ENCODE measurements at regions not wholly inside any gene's neighbourhood (a gene's known extent, or its start where the extent isn't known, plus 50 kb on each side); places are given as distances from the start of the nearest gene placed in this dataset.
A peak's percentile ranks its signal among the peaks of the same experiment; 100 is the strongest.

- Mint-ChIP-seq H3K4me3 (no peak overlapping the region), H3K4me1 (no peaks in the 10 kb centered on the region), H3K36me3 (no peaks in the 10 kb centered on the region), H3K27ac (no peak overlapping the region), H3K9me3 (peaks cover 11% of the 10 kb centered on the region)
- DNase-seq (ENCODE audit: low spot score in 2 of 2), result no peak
- no peak for ATAC-seq
Observed at GRCh38 chr4:189313861-189314513, 626.7 kb upstream of the FRG1 start.

- no peaks in the 10 kb centered on the region for H3K36me3 Mint-ChIP-seq
- no peak overlapping the region for H3K4me3 Mint-ChIP-seq
- DNase-seq (ENCODE audit: low spot score in 2 of 2) (no peak), ATAC-seq (no peak)
- H3K4me1 Mint-ChIP-seq, result no peaks in the 10 kb centered on the region
- peaks cover 11% of the 10 kb centered on the region for H3K9me3 Mint-ChIP-seq
- no peak overlapping the region for H3K27ac Mint-ChIP-seq
Observed at GRCh38 chr4:189322426-189322825, 618.2 kb upstream of the FRG1 start.

GRCh38 chr4:189341881-189342280 lies 598.8 kb upstream of the FRG1 start:
- no peak overlapping the region for H3K4me3 Mint-ChIP-seq
- no peak overlapping the region for H3K27ac Mint-ChIP-seq
- ATAC-seq, result no peak
- DNase-seq (ENCODE audit: low spot score in 2 of 2), result no peak
- H3K9me3 Mint-ChIP-seq, result peaks cover 20% of the 10 kb centered on the region
- H3K4me1 Mint-ChIP-seq, result no peaks in the 10 kb centered on the region
- no peaks in the 10 kb centered on the region for H3K36me3 Mint-ChIP-seq

GRCh38 chr4:189355590-189355989 lies 585.1 kb upstream of the FRG1 start:
- H3K27ac Mint-ChIP-seq, result no peak overlapping the region
- DNase-seq (ENCODE audit: low spot score in 2 of 2) (no peak), ATAC-seq (no peak)
- H3K4me1 Mint-ChIP-seq, result no peaks in the 10 kb centered on the region
- H3K36me3 Mint-ChIP-seq, result no peaks in the 10 kb centered on the region
- H3K4me3 Mint-ChIP-seq, result no peak overlapping the region
- H3K9me3 Mint-ChIP-seq, result peaks cover 13% of the 10 kb centered on the region

- Mint-ChIP-seq H3K9me3 (peaks cover 17% of the 10 kb centered on the region), H3K4me1 (no peaks in the 10 kb centered on the region), H3K27ac (no peak overlapping the region), H3K36me3 (no peaks in the 10 kb centered on the region), H3K4me3 (no peak overlapping the region)
- DNase-seq (ENCODE audit: low spot score in 2 of 2) (no peak), ATAC-seq (no peak)
Observed at GRCh38 chr4:189362364-189362763, 578.3 kb upstream of the FRG1 start.

GRCh38 chr4:189364032-189364449 lies 576.6 kb upstream of the FRG1 start:
- no peaks in the 10 kb centered on the region for H3K36me3 Mint-ChIP-seq
- ATAC-seq (peak; percentile 36), DNase-seq (ENCODE audit: low spot score in 2 of 2) (no peak)
- no peaks in the 10 kb centered on the region for H3K4me1 Mint-ChIP-seq
- peak overlapping the region; percentile 44 for H3K4me3 Mint-ChIP-seq
- no peak overlapping the region for H3K27ac Mint-ChIP-seq
- H3K9me3 Mint-ChIP-seq, result peaks cover 17% of the 10 kb centered on the region

GRCh38 chr4:189365451-189365850 lies 575.2 kb upstream of the FRG1 start:
- DNase-seq (ENCODE audit: low spot score in 2 of 2) (no peak), ATAC-seq (no peak)
- no peaks in the 10 kb centered on the region for H3K36me3 Mint-ChIP-seq
- no peaks in the 10 kb centered on the region for H3K4me1 Mint-ChIP-seq
- H3K9me3 Mint-ChIP-seq, result peaks cover 13% of the 10 kb centered on the region
- H3K4me3 Mint-ChIP-seq, result no peak overlapping the region
- peak overlapping the region; percentile 33 for H3K27ac Mint-ChIP-seq

GRCh38 chr4:189367832-189368231 lies 572.8 kb upstream of the FRG1 start:
- Mint-ChIP-seq H3K9me3 (peaks cover 8% of the 10 kb centered on the region), H3K4me3 (no peak overlapping the region), H3K27ac (no peak overlapping the region), H3K36me3 (no peaks in the 10 kb centered on the region), H3K4me1 (no peaks in the 10 kb centered on the region)
- ATAC-seq (no peak), DNase-seq (ENCODE audit: low spot score in 2 of 2) (no peak)

GRCh38 chr4:189374176-189374575 lies 566.5 kb upstream of the FRG1 start:
- Mint-ChIP-seq H3K9me3 (peaks cover 8% of the 10 kb centered on the region), H3K4me3 (no peak overlapping the region), H3K27ac (no peak overlapping the region), H3K36me3 (no peaks in the 10 kb centered on the region), H3K4me1 (no peaks in the 10 kb centered on the region)
- no peak for ATAC-seq
- no peak for DNase-seq (ENCODE audit: low spot score in 2 of 2)

- Mint-ChIP-seq H3K36me3 (no peaks in the 10 kb centered on the region), H3K9me3 (peaks cover 8% of the 10 kb centered on the region), H3K4me1 (no peaks in the 10 kb centered on the region), H3K4me3 (no peak overlapping the region), H3K27ac (no peak overlapping the region)
- ATAC-seq, result no peak
- DNase-seq (ENCODE audit: low spot score in 2 of 2), result no peak
Observed at GRCh38 chr4:189376901-189377300, 563.8 kb upstream of the FRG1 start.

- Mint-ChIP-seq H3K9me3 (peaks cover 8% of the 10 kb centered on the region), H3K4me1 (no peaks in the 10 kb centered on the region), H3K36me3 (no peaks in the 10 kb centered on the region), H3K27ac (no peak overlapping the region), H3K4me3 (no peak overlapping the region)
- ATAC-seq, result no peak
- no peak for DNase-seq (ENCODE audit: low spot score in 2 of 2)
Observed at GRCh38 chr4:189377569-189377968, 563.1 kb upstream of the FRG1 start.

GRCh38 chr4:189385098-189385497 lies 555.6 kb upstream of the FRG1 start:
- H3K9me3 Mint-ChIP-seq, result peaks cover 17% of the 10 kb centered on the region
- H3K4me1 Mint-ChIP-seq, result no peaks in the 10 kb centered on the region
- no peak overlapping the region for H3K27ac Mint-ChIP-seq
- H3K36me3 Mint-ChIP-seq, result no peaks in the 10 kb centered on the region
- DNase-seq (ENCODE audit: low spot score in 2 of 2) (no peak), ATAC-seq (no peak)
- no peak overlapping the region for H3K4me3 Mint-ChIP-seq

- H3K4me1 Mint-ChIP-seq, result no peaks in the 10 kb centered on the region
Observed at GRCh38 chr4:189385579-189385978, 555.1 kb upstream of the FRG1 start.

GRCh38 chr4:189396435-189396834 lies 544.2 kb upstream of the FRG1 start:
- no peaks in the 10 kb centered on the region for H3K4me1 Mint-ChIP-seq
- H3K9me3 Mint-ChIP-seq, result peaks cover 24% of the 10 kb centered on the region
- DNase-seq (ENCODE audit: low spot score in 2 of 2), result no peak
- no peak overlapping the region for H3K27ac Mint-ChIP-seq
- no peak overlapping the region for H3K4me3 Mint-ChIP-seq
- no peak for ATAC-seq
- H3K36me3 Mint-ChIP-seq, result no peaks in the 10 kb centered on the region

More at GRCh38 chr4:189385579-189385978, 555.1 kb upstream of the FRG1 start:
- no peak overlapping the region for H3K27ac Mint-ChIP-seq
- H3K4me3 Mint-ChIP-seq, result no peak overlapping the region
- H3K9me3 Mint-ChIP-seq, result peaks cover 19% of the 10 kb centered on the region
- no peak for DNase-seq (ENCODE audit: low spot score in 2 of 2)
- H3K36me3 Mint-ChIP-seq, result no peaks in the 10 kb centered on the region
- no peak for ATAC-seq

- Mint-ChIP-seq H3K4me3 (no peak overlapping the region), H3K9me3 (peaks cover 12% of the 10 kb centered on the region), H3K36me3 (no peaks in the 10 kb centered on the region), H3K27ac (no peak overlapping the region), H3K4me1 (no peaks in the 10 kb centered on the region)
- DNase-seq (ENCODE audit: low spot score in 2 of 2), result no peak
- no peak for ATAC-seq
Observed at GRCh38 chr4:189404271-189404670, 536.4 kb upstream of the FRG1 start.

- H3K36me3 Mint-ChIP-seq, result no peaks in the 10 kb centered on the region
- ATAC-seq (no peak), DNase-seq (ENCODE audit: low spot score in 2 of 2) (no peak)
- H3K27ac Mint-ChIP-seq, result no peak overlapping the region
- H3K4me1 Mint-ChIP-seq, result no peaks in the 10 kb centered on the region
- peaks cover 19% of the 10 kb centered on the region for H3K9me3 Mint-ChIP-seq
- no peak overlapping the region for H3K4me3 Mint-ChIP-seq
Observed at GRCh38 chr4:189409158-189409557, 531.5 kb upstream of the FRG1 start.

- DNase-seq (ENCODE audit: low spot score in 2 of 2) (no peak), ATAC-seq (no peak)
- Mint-ChIP-seq H3K27ac (no peak overlapping the region), H3K36me3 (no peaks in the 10 kb centered on the region), H3K9me3 (peaks cover 18% of the 10 kb centered on the region), H3K4me3 (no peak overlapping the region), H3K4me1 (no peaks in the 10 kb centered on the region)
Observed at GRCh38 chr4:189414021-189414420, 526.7 kb upstream of the FRG1 start.

Measured in stimulated activated effector memory CD8-positive, alpha-beta T cell treated with anti-CD3 and anti-CD28 coated beads, Interleukin-12 subunit alpha, Interleukin-12 subunit beta, amount 100 ng/mL, for 72 hours (primary cell).